HepG2 (cell line): ENCODE measurements at regions not wholly inside any gene's neighbourhood (a gene's known extent, or its start where the extent isn't known, plus 50 kb on each side); places are given as distances from the start of the nearest gene placed in this dataset.

ENCODE experiments used
- ATAC-seq: fragments of 200-7000 bp; cut with Tn5 transposase; 3 replicates; pipeline ENCODE4 v1.9.1; 2020; ENCODE audit warnings: mild to moderate bottlenecking, moderate library complexity
- BruUV-seq: library from RNA; stranded (reverse); fragments of 400-500 nt; replicated peaks from 2 replicates; lab custom pipeline; 2021; lab: Mats Ljungman, UMichigan
- CTCF ChIA-PET: fragments of 300-600 bp; formaldehyde crosslinking; extraction: SDS; loops from one replicate; lab custom pipeline; 2021; ENCODE audit warnings: low total read pairs, inconsistent platforms, low intra/inter-chr PET ratio; lab: Yijun Ruan, JAX
- POLR2A ChIA-PET: fragments of 350-600 bp; sonication (Branson Sonifier 250); formaldehyde crosslinking; loops from one replicate; lab custom pipeline; 2020; ENCODE audit warnings: antibody characterized with exemption, inconsistent platforms; lab: Yijun Ruan, JAX
- DNase-seq: peaks from one replicate; pipeline ENCODE4 v3.0.0-alpha.2; 2015; ENCODE audit warnings: low spot score
- FAIRE-seq: peaks from 3 replicates; lab custom pipeline; 2011; peaks lifted over from hg19 to GRCh38; lab: Jason Lieb, UNC
- H2AFZ ChIP-seq: one replicate; pipeline ENCODE4 v1.6.1; 2011; ENCODE audit warnings: low read length, inconsistent platforms
- H3K27ac ChIP-seq: fragments of 300-600 bp; 3 replicates; pipeline ENCODE4 v1.8.0; 2011; ENCODE audit warnings: mixed run types, mild to moderate bottlenecking, mixed read lengths, low read length, inconsistent platforms; ENCODE audit not compliant: insufficient read depth; ENCODE audit errors: extremely low read length
- H3K27me3 ChIP-seq, 2 experiments: fragments of 200-600 bp in 1 of 2; 2 replicates in 1 of 2; 3 replicates in 1 of 2; pipeline versions ENCODE4 v1.6.0 to v1.8.0; 2011; ENCODE audit warnings: low read length in 2 of 2, mild to moderate bottlenecking in 2 of 2, moderate library complexity in 2 of 2, inconsistent platforms in 1 of 2; ENCODE audit not compliant: insufficient read depth in 2 of 2, control insufficient read depth in 1 of 2
- H3K36me3 ChIP-seq, 2 experiments: fragments of 200-600 bp in 1 of 2; replicated peaks in 1 of 2; 2 replicates in 1 of 2; 3 replicates in 1 of 2; pipeline versions ENCODE4 v1.5.1 to v1.8.0; 2011; ENCODE audit warnings: low read length in 2 of 2, inconsistent platforms in 1 of 2; ENCODE audit not compliant: insufficient read depth in 2 of 2, control insufficient read depth in 1 of 2
- H3K4me1 ChIP-seq: 2 replicates; pipeline ENCODE4 v1.5.1; 2012; ENCODE audit warnings: low read length, inconsistent platforms; ENCODE audit not compliant: insufficient read depth
- H3K4me2 ChIP-seq: 2 replicates; pipeline ENCODE4 v1.6.0; 2011; ENCODE audit warnings: low read depth, low read length, inconsistent platforms
- H3K4me3 ChIP-seq, 3 experiments: fragments of 200-600 bp in 1 of 3; sonication (generic), shearing (Covaris generic) in 1 of 3; replicated peaks in 1 of 3; 2 replicates each; pipeline ENCODE4 v1.5.1; 2011 to 2016; ENCODE audit warnings: low read length in 3 of 3, inconsistent platforms in 2 of 3, low read depth in 2 of 3, mild to moderate bottlenecking in 2 of 3, control low read depth in 1 of 3, mixed read lengths in 1 of 3; ENCODE audit not compliant: insufficient read depth in 1 of 3
- H3K79me2 ChIP-seq: one replicate; pipeline ENCODE4 v1.6.1; 2011; ENCODE audit warnings: low read length, inconsistent platforms; ENCODE audit not compliant: insufficient read depth
- H3K9ac ChIP-seq: 2 replicates; pipeline ENCODE4 v1.6.0; 2011; ENCODE audit warnings: mild to moderate bottlenecking, low read depth, low read length, inconsistent platforms; ENCODE audit not compliant: insufficient read depth
- H3K9me3 ChIP-seq: 2 replicates; pipeline ENCODE4 v1.5.1; 2012; ENCODE audit warnings: mild to moderate bottlenecking, low read length
- H4K20me1 ChIP-seq: 2 replicates; pipeline ENCODE4 v1.6.0; 2011; ENCODE audit warnings: inconsistent platforms, mild to moderate bottlenecking, low read length, moderate library complexity; ENCODE audit not compliant: insufficient read depth
- ELF4 ChIP-seq: sonication (generic); formaldehyde crosslinking; IDR thresholded peaks from 2 replicates; pipeline ENCODE4 v1.5.0; 2020; ENCODE audit warnings: missing genetic modification reagents, mild to moderate bottlenecking, moderate library complexity, borderline replicate concordance
- HMG20A ChIP-seq: IDR thresholded peaks from 2 replicates; pipeline ENCODE4 v1.6.1; 2016; ENCODE audit warnings: borderline replicate concordance
- NCOR1 ChIP-seq: fragments of 200-600 bp; sonication (generic); IDR thresholded peaks from 2 replicates; pipeline ENCODE4 v1.7.0; 2017; ENCODE audit warnings: antibody characterized with exemption, low read length, borderline replicate concordance
- NFRKB ChIP-seq: fragments of 450-650 bp; IDR thresholded peaks from 2 replicates; pipeline ENCODE4 v1.6.1; 2017
- SCMH1 ChIP-seq: sonication (generic); formaldehyde crosslinking; IDR thresholded peaks from 2 replicates; pipeline ENCODE4 v1.9.0; 2021; ENCODE audit warnings: missing genetic modification reagents, mild to moderate bottlenecking, borderline replicate concordance
- TRIM22 ChIP-seq: fragments of 450-650 bp; IDR thresholded peaks from 2 replicates; pipeline ENCODE4 v1.6.1; 2017
- WIZ ChIP-seq: sonication (generic); formaldehyde crosslinking; IDR thresholded peaks from 2 replicates; pipeline ENCODE4 v1.5.1; 2020; ENCODE audit warnings: mild to moderate bottlenecking, missing genetic modification reagents
- ZNF180 ChIP-seq: sonication (generic); formaldehyde crosslinking; IDR thresholded peaks from 2 replicates; pipeline ENCODE4 v1.4.0; 2020; ENCODE audit warnings: low read depth, missing genetic modification reagents, borderline replicate concordance
- ZNF260 ChIP-seq: sonication (generic); formaldehyde crosslinking; IDR thresholded peaks from 2 replicates; pipeline ENCODE4 v1.4.0; 2020; ENCODE audit warnings: missing genetic modification reagents, low read depth, mild to moderate bottlenecking, borderline replicate concordance
- ZNF724P ChIP-seq: sonication (generic); formaldehyde crosslinking; IDR thresholded peaks from 2 replicates; pipeline ENCODE4 v1.8.0; 2022; ENCODE audit warnings: missing genetic modification reagents, borderline replicate concordance
- ZNF784 ChIP-seq: sonication (generic); formaldehyde crosslinking; IDR thresholded peaks from 2 replicates; pipeline ENCODE4 v1.5.1; 2020; ENCODE audit warnings: missing genetic modification reagents, mild to moderate bottlenecking, borderline replicate concordance
- ZNF83 ChIP-seq: sonication (generic); formaldehyde crosslinking; IDR thresholded peaks from 2 replicates; pipeline ENCODE4 v1.4.0; 2020; ENCODE audit warnings: missing genetic modification reagents, mild to moderate bottlenecking, borderline replicate concordance
- WGBS: methylation state at CpG from one replicate; pipeline ENCODE4 v1.1.6; 2017; ENCODE audit warnings: low lambda C conversion rate; 5-methylcytosine and 5-hydroxymethylcytosine counted together
- in situ Hi-C: cut with HindIII; loops from 2 replicates; pipeline ENCODE4 v1.10.0; 2017; ENCODE audit warnings: low pct_unique_long_range_greater_than_20kb; ENCODE audit not compliant: extremely low pct_ligation_motif_present
- intact Hi-C: fragments of 100-400 bp; cut with micrococcal nuclease; formaldehyde crosslinking; loops from one replicate; pipeline ENCODE4 v1.10.0; 2022; ENCODE audit not compliant: unreplicated experiment

GRCh38 chr1:2856676-2857375 is 55.3 kb upstream of the TTC34 start:
- no peaks in the 10 kb centered on the region for H3K9me3 ChIP-seq
- no TSS peak for BruUV-seq
- H3K36me3 ChIP-seq = no peaks in the 10 kb centered on the region
- ChIA-PET POLR2A (no interaction called here), CTCF (no interaction called here)
- H4K20me1 ChIP-seq = no peaks in the 10 kb centered on the region
- in situ Hi-C loops (no loop called here), intact Hi-C loops (no loop called here)
- H3K4me1 ChIP-seq = no peaks in the 10 kb centered on the region
- WGBS = 22% methylated on average over 18 of the region's 23 CpGs
- H3K9ac ChIP-seq = no peak overlapping the region
- DNase-seq = no peak
- H3K27ac ChIP-seq = no peak overlapping the region
- no peak for ATAC-seq
- no peak overlapping the region for H3K4me3 ChIP-seq
- no peak overlapping the region for H3K4me2 ChIP-seq
- H3K27me3 ChIP-seq = peaks cover 6 to 68% of the 10 kb centered on the region in 2 experiments; a peak in 4 of 5 replicates
- no peaks in the 10 kb centered on the region for H3K79me2 ChIP-seq
- H2AFZ ChIP-seq = no peak overlapping the region
- no peak for TF ChIP-seq HMG20A
- no peak for TF ChIP-seq ZNF260 (CRISPR knock-in tag)
- no peak for TF ChIP-seq TRIM22
- TF ChIP-seq ZNF724P (CRISPR knock-in tag) = no peak
- no peak for TF ChIP-seq ELF4 (CRISPR knock-in tag)
- no peak for TF ChIP-seq SCMH1 (CRISPR knock-in tag)
- TF ChIP-seq NCOR1 = no peak
- no peak for TF ChIP-seq ZNF180 (CRISPR knock-in tag)
- TF ChIP-seq ZNF784 (CRISPR knock-in tag) = no peak
- no peak for TF ChIP-seq WIZ (CRISPR knock-in tag)
- no peak for TF ChIP-seq ZNF83 (CRISPR knock-in tag)
- TF ChIP-seq NFRKB = no peak
- FAIRE-seq = no peak
